MM.1S (cell line): ENCODE measurements at regions not wholly inside any gene's neighbourhood (a gene's known extent, or its start where the extent isn't known, plus 50 kb on each side); places are given as distances from the start of the nearest gene placed in this dataset.

ENCODE experiments used
- EZH2phosphoT487 ChIP-seq: fragments of 300-600 bp; sonication (generic); IDR thresholded peaks from 2 replicates; pipeline ENCODE4 v1.6.1; 2018; ENCODE audit warnings: antibody characterized with exemption, low read length
- TF ChIP-seq, protein P1 (sequence below): fragments of 300-600 bp; sonication (generic); IDR thresholded peaks from 2 replicates; pipeline ENCODE4 v1.5.1; 2016; ENCODE audit warnings: antibody characterized with exemption, low read length, mixed read lengths

DNA sequence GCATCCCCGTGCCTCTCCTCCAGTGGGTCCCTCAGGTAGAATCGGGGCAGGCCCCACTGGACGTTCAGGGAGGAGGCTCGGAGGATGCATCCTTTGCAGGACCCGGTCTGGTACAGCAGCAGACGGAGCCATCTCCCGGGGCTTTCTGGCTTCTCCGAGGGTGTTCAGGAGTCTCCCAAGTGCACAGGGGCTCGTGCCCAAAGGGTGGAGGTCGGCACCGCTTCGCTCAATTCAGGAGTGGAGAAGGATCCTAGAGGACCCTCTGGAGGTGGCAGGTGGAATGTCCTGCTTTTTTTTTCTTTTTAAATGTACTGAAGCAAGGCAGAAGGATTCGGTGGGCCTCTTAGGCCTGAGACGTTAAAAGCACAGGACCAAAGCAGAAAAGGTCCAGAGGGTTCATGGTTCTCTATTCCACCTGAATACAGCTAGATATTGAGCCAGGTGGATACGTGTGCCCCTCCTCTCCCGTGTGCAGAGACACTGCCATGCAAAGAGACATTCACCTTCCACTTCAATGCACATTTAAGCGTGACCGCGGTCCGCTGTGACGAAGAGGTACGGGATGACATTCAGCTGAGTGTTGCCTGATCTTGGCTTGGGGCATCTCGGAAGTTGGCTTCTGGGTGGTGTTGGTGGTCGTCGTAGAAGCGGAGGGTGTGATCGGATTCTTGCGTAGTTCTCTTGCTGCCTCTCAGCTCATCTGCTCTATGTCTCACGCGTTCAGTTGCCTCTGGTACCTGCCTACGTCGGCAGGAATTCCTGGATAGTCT, 281.2 kb upstream of the AGTR2 start:
- no peak for TF ChIP-seq EZH2phosphoT487
- TF ChIP-seq, protein P1, sequence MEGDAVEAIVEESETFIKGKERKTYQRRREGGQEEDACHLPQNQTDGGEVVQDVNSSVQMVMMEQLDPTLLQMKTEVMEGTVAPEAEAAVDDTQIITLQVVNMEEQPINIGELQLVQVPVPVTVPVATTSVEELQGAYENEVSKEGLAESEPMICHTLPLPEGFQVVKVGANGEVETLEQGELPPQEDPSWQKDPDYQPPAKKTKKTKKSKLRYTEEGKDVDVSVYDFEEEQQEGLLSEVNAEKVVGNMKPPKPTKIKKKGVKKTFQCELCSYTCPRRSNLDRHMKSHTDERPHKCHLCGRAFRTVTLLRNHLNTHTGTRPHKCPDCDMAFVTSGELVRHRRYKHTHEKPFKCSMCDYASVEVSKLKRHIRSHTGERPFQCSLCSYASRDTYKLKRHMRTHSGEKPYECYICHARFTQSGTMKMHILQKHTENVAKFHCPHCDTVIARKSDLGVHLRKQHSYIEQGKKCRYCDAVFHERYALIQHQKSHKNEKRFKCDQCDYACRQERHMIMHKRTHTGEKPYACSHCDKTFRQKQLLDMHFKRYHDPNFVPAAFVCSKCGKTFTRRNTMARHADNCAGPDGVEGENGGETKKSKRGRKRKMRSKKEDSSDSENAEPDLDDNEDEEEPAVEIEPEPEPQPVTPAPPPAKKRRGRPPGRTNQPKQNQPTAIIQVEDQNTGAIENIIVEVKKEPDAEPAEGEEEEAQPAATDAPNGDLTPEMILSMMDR: no peak
